H9 (cell line): ENCODE measurements at regions not wholly inside any gene's neighbourhood (a gene's known extent, or its start where the extent isn't known, plus 50 kb on each side); places are given as distances from the start of the nearest gene placed in this dataset.

Experiments
- DNase-seq: peaks from one replicate; pipeline ENCODE4 v3.0.0-alpha.2; 2017
- H2AFZ ChIP-seq: one replicate; pipeline ENCODE4 v1.6.1; 2013; ENCODE audit warnings: mild to moderate bottlenecking, low read length, control low read depth, moderate library complexity
- H2AK5ac ChIP-seq: 2 replicates; pipeline ENCODE4 v1.6.1; 2013; ENCODE audit warnings: low read length, control low read depth, mixed read lengths; ENCODE audit not compliant: insufficient read length
- H2BK120ac ChIP-seq: one replicate; pipeline ENCODE4 v1.6.1; 2013; ENCODE audit warnings: low read depth, mild to moderate bottlenecking, low read length, control low read depth, inconsistent platforms; ENCODE audit not compliant: poor library complexity, severe bottlenecking
- H2BK12ac ChIP-seq: 2 replicates; pipeline ENCODE4 v1.6.1; 2013; ENCODE audit warnings: low read length, control low read depth, mixed read lengths, low read depth; ENCODE audit not compliant: insufficient read length
- H2BK15ac ChIP-seq: 2 replicates; pipeline ENCODE4 v1.6.1; 2013; ENCODE audit warnings: low read depth, low read length, control low read depth
- H2BK20ac ChIP-seq: one replicate; pipeline ENCODE4 v1.6.1; 2013; ENCODE audit warnings: low read depth, mild to moderate bottlenecking, low read length, control low read depth, inconsistent platforms; ENCODE audit not compliant: poor library complexity, severe bottlenecking
- H2BK5ac ChIP-seq: 2 replicates; pipeline ENCODE4 v1.6.1; 2013; ENCODE audit warnings: low read length, control low read depth, mixed read lengths; ENCODE audit not compliant: insufficient read length
- H3K14ac ChIP-seq: 2 replicates; pipeline ENCODE4 v1.6.1; 2013; ENCODE audit warnings: low read length, control low read depth; ENCODE audit not compliant: insufficient read depth
- H3K18ac ChIP-seq: 2 replicates; pipeline ENCODE4 v1.6.1; 2013; ENCODE audit warnings: low read depth, mild to moderate bottlenecking, mixed read lengths, low read length, control low read depth; ENCODE audit not compliant: insufficient read length
- H3K23ac ChIP-seq: 2 replicates; pipeline ENCODE4 v1.6.1; 2013; ENCODE audit warnings: low read length, control low read depth, mixed read lengths, low read depth; ENCODE audit not compliant: insufficient read length
- H3K23me2 ChIP-seq: 2 replicates; pipeline ENCODE4 v1.6.1; 2013; ENCODE audit warnings: low read depth, mild to moderate bottlenecking, mixed read lengths, low read length, control low read depth; ENCODE audit not compliant: insufficient read length, poor library complexity, severe bottlenecking
- H3K27ac ChIP-seq: 2 replicates; pipeline ENCODE4 v1.5.1; 2013; ENCODE audit warnings: low read length, control low read depth, mixed read lengths, low read depth; ENCODE audit not compliant: insufficient read length
- H3K27me3 ChIP-seq: 2 replicates; pipeline ENCODE4 v1.6.1; 2013; ENCODE audit warnings: low read length, control low read depth, inconsistent platforms; ENCODE audit not compliant: insufficient read depth
- H3K4ac ChIP-seq: 2 replicates; pipeline ENCODE4 v1.6.1; 2013; ENCODE audit warnings: low read depth, mild to moderate bottlenecking, control low read depth, inconsistent platforms, low read length, moderate library complexity
- H3K4me1 ChIP-seq: 2 replicates; pipeline ENCODE4 v1.6.1; 2013; ENCODE audit warnings: low read length, control low read depth, inconsistent platforms; ENCODE audit not compliant: insufficient read depth
- H3K4me2 ChIP-seq: 2 replicates; pipeline ENCODE4 v1.6.1; 2013; ENCODE audit warnings: low read length, control low read depth, mixed read lengths; ENCODE audit not compliant: insufficient read length, insufficient read depth
- H3K56ac ChIP-seq: 2 replicates; pipeline ENCODE4 v1.6.1; 2013; ENCODE audit warnings: low read depth, mild to moderate bottlenecking, mixed read lengths, low read length, control low read depth; ENCODE audit not compliant: insufficient read length
- H3K79me1 ChIP-seq: 2 replicates; pipeline ENCODE4 v1.6.1; 2013; ENCODE audit warnings: low read depth, mild to moderate bottlenecking, moderate library complexity, low read length, control low read depth, inconsistent platforms; ENCODE audit not compliant: insufficient read depth, poor library complexity, severe bottlenecking
- H3K79me2 ChIP-seq: 2 replicates; pipeline ENCODE4 v1.6.1; 2013; ENCODE audit warnings: low read length, control low read depth, inconsistent platforms; ENCODE audit not compliant: insufficient read depth
- H3K9ac ChIP-seq: 2 replicates; pipeline ENCODE4 v1.6.1; 2013; ENCODE audit warnings: low read length, control low read depth, mixed read lengths; ENCODE audit not compliant: insufficient read length; ENCODE audit errors: extremely low read depth
- H3K9me3 ChIP-seq: one replicate; pipeline ENCODE4 v1.6.1; 2013; ENCODE audit warnings: low read depth, low read length, inconsistent platforms; ENCODE audit not compliant: control insufficient read depth
- H3T11ph ChIP-seq: one replicate; pipeline ENCODE4 v1.6.1; 2013; ENCODE audit warnings: mild to moderate bottlenecking, low read length, control low read depth, inconsistent platforms
- H4K20me1 ChIP-seq: one replicate; pipeline ENCODE4 v1.6.1; 2013; ENCODE audit not compliant: control insufficient read depth, insufficient read length, insufficient read depth
- H4K5ac ChIP-seq: 2 replicates; pipeline ENCODE4 v1.6.1; 2013; ENCODE audit warnings: low read depth, mild to moderate bottlenecking, mixed read lengths, low read length, control low read depth; ENCODE audit not compliant: insufficient read length
- H4K8ac ChIP-seq: replicated peaks from 2 replicates; pipeline ENCODE4 v1.6.1; 2013; ENCODE audit warnings: low read length, control low read depth, mixed read lengths, low read depth; ENCODE audit not compliant: insufficient read length
- H4K91ac ChIP-seq: 2 replicates; pipeline ENCODE4 v1.6.1; 2013; ENCODE audit warnings: low read depth, mild to moderate bottlenecking, moderate library complexity, mixed read lengths, low read length, control low read depth; ENCODE audit not compliant: insufficient read length
- H3K27ac Mint-ChIP-seq, 3 experiments: 2 replicates in 2 of 3; 3 replicates in 1 of 3; pipeline ENCODE4 v1.8.0; 2020 to 2021; ENCODE audit warnings: mixed read lengths in 3 of 3, mild to moderate bottlenecking in 1 of 3, moderate library complexity in 1 of 3
- H3K27me3 Mint-ChIP-seq: 2 replicates; pipeline ENCODE4 v1.8.0; 2021; ENCODE audit warnings: low read depth, mild to moderate bottlenecking, moderate library complexity, mixed read lengths
- H3K36me3 Mint-ChIP-seq, 3 experiments: 2 replicates in 2 of 3; 3 replicates in 1 of 3; pipeline ENCODE4 v1.8.0; 2020 to 2021; ENCODE audit warnings: low read depth in 3 of 3, mixed read lengths in 3 of 3; ENCODE audit not compliant: insufficient read depth in 1 of 3
- H3K4me1 Mint-ChIP-seq, 2 experiments: 2 replicates each; pipeline ENCODE4 v1.8.0; 2020; ENCODE audit warnings: mixed read lengths in 2 of 2
- H3K4me3 Mint-ChIP-seq, 2 experiments: 2 replicates in 1 of 2; 3 replicates in 1 of 2; pipeline ENCODE4 v1.8.0; 2020 to 2021; ENCODE audit warnings: mild to moderate bottlenecking in 2 of 2, mixed read lengths in 2 of 2, moderate library complexity in 1 of 2
- H3K9me3 Mint-ChIP-seq, 2 experiments: 2 replicates in 1 of 2; 3 replicates in 1 of 2; pipeline ENCODE4 v1.8.0; 2020; ENCODE audit warnings: mild to moderate bottlenecking in 2 of 2, mixed read lengths in 2 of 2, moderate library complexity in 1 of 2
- CTCF ChIP-seq: fragments of 200-600 bp; sonication (generic); conservative IDR thresholded peaks from 3 replicates; pipeline ENCODE4 v1.8.0; 2021; ENCODE audit warnings: antibody characterized with exemption, mild to moderate bottlenecking
- WGBS: extraction: QIAGEN DNeasy Blood & Tissue Kit; methylation state at CpG from one replicate; pipeline ENCODE4 v1.1.7; 2013; ENCODE audit warnings: missing lambda C conversion rate, low lambda C conversion rate, mixed read lengths; ENCODE audit not compliant: insufficient read length; ENCODE audit errors: extremely low coverage; 5-methylcytosine and 5-hydroxymethylcytosine counted together

GRCh38 chr3:181311186-181311585, 321.6 kb upstream of the DNAJC19 start:
- Histone ChIP-seq H2BK15ac (no peak overlapping the region), H2BK20ac (no peak overlapping the region), H2BK5ac (no peak overlapping the region), H3K23ac (no peak overlapping the region), H3K18ac (no peak overlapping the region), H3K14ac (no peak overlapping the region), H4K8ac (no peak overlapping the region), H3T11ph (no peak overlapping the region), H3K23me2 (no peaks in the 10 kb centered on the region), H3K27ac (no peak overlapping the region), H3K9ac (no peak overlapping the region), H3K56ac (no peak overlapping the region), H4K20me1 (no peaks in the 10 kb centered on the region), H2BK12ac (no peak overlapping the region), H2AFZ (no peak overlapping the region), H4K5ac (no peak overlapping the region), H3K4me1 (no peaks in the 10 kb centered on the region), H2BK120ac (no peak overlapping the region), H3K9me3 (no peaks in the 10 kb centered on the region), H3K79me2 (no peaks in the 10 kb centered on the region), H4K91ac (no peak overlapping the region), H3K4ac (no peak overlapping the region), H3K4me2 (no peak overlapping the region), H2AK5ac (no peak overlapping the region), H3K79me1 (no peaks in the 10 kb centered on the region), H3K27me3 (no peaks in the 10 kb centered on the region)
- peaks cover 2 to 3% of the 10 kb centered on the region in 2 experiments; a peak in 1 of 5 replicates for H3K9me3 Mint-ChIP-seq
- no peak overlapping the region for H3K4me3 Mint-ChIP-seq
- peaks cover 4% of the 10 kb centered on the region in 2 experiments; a peak in 2 of 4 replicates for H3K4me1 Mint-ChIP-seq
- DNase-seq: no peak
- TF ChIP-seq CTCF: no peak
- no CpG with 5 or more reads among the region's 6 CpGs for WGBS
- H3K27ac Mint-ChIP-seq: no peak overlapping the region
- peaks cover 0 to 4% (median 0%) of the 10 kb centered on the region in 3 experiments; a peak in 1 of 7 replicates for H3K36me3 Mint-ChIP-seq
- H3K27me3 Mint-ChIP-seq: no peaks in the 10 kb centered on the region
